GM04503 (cell line): ENCODE measurements at regions not wholly inside any gene's neighbourhood (a gene's known extent, or its start where the extent isn't known, plus 50 kb on each side); places are given as distances from the start of the nearest gene placed in this dataset.

Experiments
- DNase-seq: peaks from one replicate; pipeline ENCODE4 v3.0.0-alpha.2; 2012; ENCODE audit warnings: low read depth

DNA sequence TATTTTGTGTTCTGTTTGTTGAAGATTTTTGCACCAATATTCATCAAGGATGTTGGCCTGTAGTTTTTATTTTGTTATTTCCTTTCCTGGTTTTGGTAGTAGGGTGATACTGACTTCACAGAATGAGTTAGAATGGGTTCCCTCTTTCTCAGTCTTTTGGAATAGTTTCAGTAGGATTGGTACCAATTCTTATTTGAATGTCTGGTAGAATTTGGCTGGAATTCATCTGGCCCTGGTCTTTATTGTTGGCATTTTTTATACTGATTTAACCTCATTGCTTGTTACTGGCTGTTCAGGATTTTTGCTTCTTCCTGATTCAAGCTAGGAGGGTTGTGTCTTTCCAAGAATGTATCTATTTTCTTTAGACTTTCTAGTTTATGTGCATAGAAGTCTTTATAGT is 263.7 kb downstream of the SOX11 start:
- DNase-seq: no peak

DNA sequence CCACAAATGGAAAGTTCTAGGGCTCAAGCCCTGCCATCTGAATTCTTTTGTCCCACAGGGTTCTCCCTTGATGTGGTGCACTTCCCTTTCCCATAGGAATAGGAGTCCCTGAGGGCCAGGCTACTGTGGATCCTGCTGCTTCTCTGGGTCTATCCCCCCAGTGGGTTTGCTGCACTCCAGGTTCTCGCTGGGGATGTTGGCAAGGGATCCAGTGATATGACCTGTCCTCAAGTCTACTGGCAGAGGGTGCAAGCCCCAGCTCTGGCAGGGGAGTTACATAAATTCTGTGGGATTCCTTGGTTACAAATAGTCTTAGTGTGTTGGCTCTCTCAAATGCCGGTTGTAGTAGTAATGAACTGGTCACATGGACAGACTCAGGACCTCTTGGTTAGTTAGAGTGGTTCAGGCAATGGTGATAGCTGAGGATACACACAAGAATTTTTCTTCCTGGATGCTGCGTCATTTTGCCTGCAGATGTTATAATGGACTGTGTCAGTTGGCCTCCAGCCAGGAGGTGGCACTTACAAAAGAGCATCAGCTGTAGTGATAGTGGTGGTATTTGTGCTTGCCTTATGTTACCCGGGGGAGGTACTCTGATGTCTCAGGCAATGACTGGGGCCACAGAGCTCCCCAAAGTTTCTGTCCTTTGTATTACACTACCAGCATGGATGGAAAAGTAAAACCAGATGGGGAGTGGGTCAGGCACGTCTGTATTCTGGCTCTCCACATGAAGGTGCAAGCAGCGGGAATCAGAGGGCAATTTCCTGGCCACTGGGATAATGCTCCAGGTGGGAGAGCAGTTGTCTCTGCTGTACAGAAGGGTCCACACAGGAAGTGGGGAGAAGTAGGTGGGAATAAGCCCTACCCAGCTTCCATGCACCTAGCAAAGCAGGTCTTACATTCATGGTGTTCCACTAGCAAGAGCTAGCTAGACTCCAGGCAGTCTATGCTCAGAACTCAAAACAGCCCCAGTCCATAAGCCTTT is 267.9 kb downstream of the SOX11 start:
- no peak for DNase-seq

DNA sequence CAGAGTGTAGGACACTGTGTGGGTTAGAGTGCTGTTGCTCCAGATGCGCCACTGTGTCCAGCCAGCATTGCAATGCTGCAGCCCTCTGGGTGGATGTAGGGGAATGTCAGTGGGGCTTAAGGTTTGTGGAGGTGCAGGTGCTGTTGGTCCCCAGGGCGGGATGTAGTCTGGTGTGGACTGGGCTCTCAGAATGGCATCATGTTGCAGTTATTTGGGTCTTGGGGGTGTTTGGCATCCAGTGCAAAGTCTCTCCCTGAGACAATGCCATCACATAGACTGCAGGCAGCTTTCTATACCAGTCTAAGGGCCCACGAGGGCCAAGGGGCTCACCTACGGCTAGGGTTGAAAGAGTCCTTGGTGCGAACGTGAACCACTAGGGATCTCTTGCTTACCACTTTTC is 275.3 kb downstream of the SOX11 start:
- DNase-seq: no peak

DNA sequence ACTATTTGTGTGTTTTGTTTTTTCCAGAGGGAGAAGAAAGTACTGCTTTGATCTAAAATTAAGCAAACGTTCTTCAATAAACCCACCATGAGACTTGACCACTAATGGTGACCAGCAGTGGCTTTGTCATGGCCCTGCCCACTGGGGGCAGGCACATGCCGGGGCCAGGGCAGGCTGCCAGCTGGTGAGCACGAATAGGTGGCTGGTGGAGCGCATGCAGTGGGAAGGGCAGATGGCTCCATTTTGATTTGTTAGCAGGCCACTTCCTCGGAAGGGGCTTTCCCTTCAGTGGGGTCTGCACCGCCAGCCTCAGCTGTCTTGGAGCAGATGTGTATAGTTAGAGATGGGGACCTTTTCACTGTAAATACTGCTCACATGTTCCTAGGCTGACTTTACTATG is 277.1 kb downstream of the SOX11 start:
- no peak for DNase-seq

DNA sequence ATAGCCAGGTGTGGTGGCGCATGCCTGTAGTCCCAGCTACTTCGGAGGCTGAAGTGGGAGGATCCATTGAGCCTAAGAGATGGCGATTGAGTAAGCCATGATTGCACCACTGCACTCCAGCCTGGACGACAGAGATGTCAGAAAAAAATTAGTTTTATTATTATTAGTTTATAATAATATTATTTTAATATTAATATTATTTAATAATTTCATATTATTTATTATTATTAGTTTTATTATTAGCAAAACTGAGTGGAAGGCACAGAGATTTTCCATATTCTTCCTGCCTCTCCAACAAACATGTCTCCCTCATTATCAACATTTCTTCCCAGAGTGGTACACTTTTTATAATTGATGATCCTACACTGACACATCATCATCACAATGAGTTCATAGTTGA is 278.2 kb downstream of the SOX11 start:
- no peak for DNase-seq

DNA sequence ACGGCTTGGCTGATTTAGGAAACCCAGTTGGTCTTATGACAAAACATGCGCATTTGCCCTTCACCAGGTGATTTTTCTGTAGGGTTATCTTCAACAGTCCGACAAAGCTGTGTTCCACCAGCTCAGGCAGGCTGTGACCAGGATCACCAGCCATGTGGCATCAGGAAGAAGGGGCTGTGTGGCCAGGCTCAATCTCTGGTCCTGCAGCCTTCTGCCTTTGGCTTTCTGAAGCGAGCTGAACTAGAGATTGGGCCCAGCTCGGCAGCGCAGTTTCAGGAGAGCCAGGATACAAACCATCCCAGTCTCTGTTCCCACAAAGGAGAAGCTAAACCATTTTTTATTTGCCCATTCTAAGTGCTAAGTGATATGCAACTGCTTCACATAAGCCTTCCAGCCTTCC is 282.3 kb downstream of the SOX11 start:
- no peak for DNase-seq

DNA sequence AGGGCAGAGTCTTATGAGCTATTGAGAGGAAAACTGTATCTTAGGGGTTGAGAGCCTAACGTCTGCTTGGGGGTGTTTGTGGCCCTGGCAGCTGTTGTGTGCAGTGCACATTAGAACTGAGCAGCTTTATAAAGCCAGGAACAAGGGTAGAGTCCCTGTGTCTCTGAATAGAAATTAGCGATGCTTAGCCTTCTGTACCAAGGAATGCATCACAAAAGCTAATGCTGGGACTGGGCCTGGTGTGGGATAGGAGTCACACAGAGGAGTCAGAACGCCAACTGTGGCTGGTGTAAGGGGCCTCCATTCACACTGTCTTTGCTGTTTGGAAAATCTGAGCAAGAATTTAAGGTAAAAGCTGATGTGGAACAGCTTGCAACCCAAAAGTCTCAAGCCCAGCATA is 283.2 kb downstream of the SOX11 start:
- DNase-seq: no peak

DNA sequence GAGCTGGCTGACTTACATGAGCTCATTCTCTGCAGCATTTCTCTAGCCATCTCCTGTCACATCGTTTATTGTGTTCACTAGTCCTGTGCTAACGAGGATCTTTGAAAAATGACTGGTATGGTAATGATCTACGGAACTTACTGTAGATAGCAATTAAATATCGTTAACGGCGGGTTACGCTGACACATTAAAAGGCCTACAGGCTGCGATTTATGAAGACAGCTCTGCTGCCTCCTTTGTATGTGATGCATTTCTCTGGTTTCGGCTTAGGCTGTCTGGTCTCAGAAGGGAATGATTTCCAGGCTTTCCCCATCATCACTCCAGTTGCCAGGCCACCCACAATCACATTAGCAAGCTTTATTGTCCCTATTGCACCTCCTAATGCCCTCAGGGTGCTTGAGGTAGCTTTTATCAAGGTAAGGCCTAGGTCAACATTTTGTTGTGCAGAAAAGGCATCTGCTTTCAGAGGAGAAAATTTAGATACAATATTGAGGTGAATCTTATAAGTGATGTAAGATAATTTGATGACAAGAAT is 284.4 kb downstream of the SOX11 start:
- DNase-seq: no peak

DNA sequence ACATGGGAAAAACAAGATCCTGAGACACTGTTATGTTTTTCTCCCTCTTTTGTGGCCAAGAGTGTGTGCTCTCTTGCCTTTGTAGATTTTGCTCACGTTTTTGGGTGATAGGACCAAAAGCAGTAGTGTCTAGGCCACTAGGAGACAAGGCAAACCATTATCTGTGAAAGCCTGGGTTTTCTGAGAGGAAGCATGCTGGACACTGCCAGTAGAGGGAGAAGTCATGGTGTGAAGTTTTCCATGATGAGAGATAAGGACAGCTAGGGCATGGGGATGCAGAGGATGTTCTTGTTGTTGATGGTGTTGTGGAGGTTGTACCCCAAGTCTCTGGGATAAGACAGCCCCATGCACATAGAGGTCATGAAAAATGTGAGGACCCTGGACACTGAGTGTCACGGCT is 285.3 kb downstream of the SOX11 start:
- no peak for DNase-seq

DNA sequence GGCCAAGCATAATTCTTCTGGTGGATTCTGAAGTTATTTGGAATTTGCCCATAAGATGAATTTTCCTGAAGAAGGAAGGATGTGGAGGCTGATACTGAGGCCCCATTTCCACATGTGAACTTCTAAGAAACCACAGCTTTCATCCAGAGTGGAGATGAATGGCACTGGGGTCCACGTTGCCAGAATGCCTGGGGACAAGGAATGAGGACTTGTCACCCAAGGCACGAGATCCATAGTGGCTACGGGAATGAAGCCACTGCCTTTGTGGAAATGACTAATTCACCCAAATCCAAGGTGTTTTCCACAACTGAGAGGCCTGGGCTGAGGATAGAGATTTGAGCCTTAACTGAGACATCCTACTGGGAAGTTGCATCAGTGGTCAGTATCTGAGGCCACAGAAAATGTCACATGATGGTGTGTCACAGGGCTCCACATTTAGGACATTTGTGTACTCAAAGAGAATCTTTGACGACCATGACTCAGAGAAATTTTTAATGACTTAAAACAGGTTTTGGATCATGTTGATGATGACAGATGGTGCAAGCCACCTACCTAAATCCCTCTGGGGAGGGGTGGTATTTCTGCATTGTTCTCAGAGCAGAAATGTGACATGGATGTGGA is 286.1 kb downstream of the SOX11 start:
- no peak for DNase-seq

DNA sequence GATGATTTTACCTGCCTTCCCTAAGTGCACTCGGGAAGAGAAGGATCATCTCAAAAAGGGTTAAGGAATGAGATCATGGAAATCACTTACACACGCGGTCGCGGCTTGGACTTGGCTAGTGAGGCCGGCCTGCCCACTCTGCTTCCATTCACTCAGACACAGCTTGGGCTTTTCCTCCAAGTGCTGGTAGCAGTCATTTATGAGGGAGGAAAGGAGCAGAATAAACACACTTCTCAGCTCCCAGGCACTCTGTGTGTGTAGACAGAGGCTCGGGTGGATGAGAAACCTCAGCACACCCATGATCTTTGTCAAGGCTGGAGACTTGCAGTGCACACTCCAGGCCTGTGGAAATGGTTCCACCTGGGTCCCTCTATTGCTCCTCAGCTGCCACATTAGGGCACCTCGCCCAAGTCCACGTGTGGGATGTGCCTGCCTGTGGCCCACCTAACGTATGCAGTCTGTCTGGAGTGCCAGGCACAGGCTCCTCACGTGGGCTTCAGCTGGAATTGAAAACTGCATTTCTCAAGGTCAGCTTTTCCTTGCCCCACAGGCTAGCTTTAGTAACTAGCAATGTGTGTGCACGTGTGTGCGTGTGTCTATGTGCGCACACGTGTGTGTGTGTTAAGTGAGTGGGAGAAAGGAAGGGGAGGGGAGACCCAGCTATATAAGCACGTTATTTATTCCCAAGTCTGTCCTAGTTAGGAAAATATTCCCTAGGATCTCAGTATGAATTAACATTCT is 288.4 kb downstream of the SOX11 start:
- no peak for DNase-seq

DNA sequence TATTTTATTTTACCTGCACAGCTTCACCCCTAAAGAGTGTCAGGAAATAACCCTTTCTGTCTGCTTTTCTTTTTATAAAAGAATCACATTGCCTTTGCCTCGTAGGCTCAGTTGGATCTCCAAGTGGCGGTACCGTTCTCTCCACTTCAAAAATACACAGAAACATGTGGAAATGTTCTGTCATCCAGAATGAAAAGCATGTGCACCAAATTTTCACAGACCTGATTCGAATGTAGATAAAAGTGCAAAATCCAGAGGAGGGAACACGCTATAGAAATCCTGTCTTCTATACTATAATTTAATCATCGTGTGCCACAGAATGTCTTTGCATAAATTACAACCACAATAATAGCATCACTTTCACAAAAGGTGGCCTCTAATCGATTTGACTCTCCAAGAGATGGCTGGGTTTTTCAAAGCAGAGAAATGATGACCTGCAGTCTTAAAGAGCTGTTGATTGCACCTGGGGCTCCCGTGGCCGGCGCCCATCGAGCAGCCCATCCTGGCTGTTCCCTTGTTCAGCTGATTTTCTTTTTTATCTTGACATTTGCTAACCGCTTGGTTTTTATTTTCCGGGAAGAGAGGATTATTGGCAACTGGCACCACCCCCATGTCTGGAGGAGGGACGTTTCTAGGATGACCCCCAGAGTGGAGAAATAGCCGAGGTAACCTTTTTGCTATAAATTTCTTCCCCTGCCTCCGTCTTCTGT is 290.2 kb downstream of the SOX11 start:
- DNase-seq: no peak

DNA sequence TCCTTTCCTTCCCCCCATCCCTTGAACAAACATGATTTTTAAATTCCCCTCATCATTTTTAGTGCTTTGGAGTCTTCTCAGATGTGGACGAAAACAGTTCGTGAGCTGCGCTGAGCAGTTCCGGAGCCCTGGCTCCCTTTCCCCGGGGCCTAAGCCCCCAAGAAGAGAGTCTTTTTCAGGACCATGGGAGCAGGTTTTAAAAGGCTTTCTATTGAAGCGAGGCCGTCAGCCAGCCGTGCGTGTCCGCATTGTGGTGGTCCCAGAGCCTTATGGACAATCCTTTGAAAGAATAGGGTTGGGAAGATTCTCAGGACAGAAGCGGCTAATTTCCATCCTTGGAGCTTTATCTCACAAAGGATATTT is 290.7 kb downstream of the SOX11 start:
- no peak for DNase-seq

DNA sequence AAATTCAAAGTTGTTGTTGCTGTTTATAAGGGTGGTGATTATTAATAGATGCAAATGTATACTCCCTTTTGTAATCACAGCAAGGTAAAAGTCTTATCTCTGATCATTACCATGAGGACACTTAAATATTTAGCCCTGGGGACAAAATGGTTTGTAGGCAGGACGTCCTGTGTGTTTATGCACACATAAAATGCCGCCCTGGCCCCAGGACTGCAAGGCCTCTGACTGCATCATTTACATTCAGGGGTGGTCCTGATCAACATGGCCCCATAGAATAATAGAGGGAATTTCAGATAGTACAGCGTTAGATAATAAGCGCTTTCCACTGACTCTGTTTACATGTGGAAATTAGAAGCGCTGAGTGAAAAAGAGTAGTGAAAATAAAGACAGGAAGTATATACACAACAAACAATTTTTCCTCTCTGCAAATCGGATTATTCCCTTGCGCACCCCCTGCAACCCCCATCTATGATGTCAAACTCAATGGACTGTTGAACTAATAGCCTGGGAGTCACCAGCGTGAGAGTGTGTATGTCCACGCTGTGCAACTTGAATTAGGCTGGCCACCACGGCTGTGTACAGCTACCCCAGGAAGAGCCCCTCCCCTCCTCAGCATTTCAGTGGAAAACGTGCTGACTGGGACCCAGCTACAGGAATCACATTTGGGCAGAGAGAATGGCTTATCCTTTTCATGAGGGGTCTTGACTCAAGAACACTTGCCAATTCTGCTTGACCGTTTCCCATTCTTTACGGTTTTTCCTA is 291.5 kb downstream of the SOX11 start:
- DNase-seq: no peak

DNA sequence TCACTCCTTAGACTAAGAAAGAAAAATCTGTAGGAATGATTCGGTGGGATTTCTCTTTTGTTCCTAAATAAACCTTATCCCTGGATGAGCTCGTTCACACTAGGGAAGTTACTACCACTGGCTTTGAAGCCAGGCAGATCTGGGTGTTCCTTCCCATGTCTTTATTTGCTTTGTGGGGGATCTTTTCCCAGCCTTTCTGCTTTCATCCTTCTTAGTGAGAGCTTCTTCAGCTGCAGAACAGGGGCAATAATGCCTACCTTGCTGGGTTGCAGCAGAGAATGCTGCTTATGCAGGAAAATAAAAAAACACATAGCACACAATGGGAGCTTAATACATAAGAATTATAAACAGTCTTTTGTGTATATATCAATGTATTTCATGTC is 292.1 kb downstream of the SOX11 start:
- no peak for DNase-seq

DNA sequence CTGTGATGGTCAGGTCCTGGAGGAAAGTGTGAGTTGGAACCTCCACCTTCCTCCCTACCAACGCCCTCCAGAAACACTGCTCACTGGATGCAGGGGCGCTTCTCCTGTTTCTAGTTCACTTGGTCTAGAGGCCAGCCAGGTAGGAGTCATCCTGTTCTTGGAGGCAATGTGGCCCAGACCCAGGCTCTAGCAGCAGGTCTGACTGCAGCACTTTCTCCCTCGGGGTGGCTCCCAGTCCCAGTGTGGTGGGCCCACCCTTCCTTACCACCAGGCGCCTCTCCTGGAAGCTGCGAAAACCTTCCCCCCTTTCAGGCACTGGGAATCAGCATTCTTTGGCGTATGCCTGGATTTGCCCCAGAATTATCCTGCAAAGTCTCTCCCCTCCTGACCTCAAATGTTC is 292.8 kb downstream of the SOX11 start:
- DNase-seq: no peak

DNA sequence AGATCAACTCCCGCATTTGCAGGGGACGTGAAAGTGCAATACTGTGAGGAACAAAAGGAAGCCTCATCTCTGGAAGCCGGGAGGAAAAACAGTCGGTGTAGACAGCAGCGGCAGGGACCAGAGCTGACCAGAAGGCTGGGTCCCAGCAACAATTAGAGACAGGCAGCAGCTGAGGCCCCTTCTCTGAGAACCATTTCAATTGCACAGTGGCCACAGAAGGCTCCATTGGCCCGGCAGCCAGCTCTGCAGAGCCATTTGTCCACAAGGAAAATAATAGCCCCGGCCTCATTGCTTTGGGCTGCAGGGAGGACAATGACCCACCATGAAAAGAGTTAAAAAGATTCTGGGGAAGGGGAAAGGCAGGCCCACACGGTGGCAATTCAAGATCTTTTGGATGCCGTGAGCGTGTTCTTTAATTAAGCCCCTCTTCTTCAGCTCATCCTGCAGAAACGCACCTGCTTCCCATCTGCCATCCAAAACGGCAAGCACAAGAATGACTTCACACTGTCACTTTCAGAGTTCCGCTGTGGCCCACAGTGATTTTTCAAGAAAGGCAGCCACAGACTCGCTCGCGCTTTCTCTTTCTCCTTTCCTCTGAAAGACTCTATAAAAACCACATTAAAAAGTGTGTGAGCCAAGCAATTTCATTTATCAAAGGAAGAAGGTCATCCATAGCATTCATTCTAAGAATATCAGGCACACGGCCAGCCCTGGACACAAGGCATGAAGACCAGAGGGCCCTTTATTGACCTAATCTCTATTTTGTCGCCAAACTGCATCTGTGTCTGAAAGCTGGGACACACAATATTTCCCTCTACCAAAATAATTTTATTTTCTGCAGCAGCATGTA is 293.6 kb downstream of the SOX11 start:
- no peak for DNase-seq

DNA sequence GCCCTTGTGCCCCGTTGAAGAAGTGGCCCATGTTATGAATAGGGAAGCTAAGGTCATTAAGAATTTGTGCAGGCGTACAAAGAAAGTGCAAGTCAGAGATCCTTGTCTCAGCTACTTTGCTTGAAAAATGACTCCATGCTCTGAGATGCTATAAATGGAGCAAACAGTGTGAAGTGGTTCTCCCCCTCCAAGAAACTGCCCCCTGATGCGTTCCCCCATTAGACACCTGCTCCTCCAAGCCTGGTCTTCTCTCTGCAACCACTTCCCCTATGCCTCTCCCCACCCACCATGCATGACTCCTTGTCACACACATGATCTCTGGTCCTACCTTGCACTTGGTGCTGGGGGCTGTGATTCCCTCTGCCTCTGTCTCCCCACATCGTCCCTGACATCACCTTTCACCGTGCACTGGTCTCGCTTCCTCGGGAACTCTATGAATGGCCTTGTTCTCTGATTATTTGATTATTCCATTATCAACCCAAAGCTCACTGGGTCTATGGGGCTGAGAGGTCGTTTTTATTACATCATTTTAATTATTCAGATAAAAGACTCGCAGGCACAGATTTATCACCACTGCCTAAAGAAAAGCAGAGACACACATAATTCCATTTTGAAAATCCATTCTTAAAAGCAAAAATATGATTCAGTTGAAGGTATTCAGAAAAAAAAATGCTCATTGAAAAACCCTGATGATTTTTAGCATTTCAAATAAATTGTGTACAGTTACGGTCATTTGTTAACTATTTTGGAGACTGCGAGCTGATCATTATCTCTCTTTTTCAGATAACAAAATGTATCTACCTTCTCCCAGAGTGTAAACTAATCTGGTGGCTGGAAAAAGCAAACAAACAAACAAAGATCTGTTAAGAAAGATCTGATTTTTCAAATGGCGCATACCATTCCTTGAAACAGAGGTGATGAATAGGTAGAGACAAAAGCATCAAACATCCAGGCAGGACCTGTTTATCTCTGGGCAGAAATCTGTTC is 294.9 kb downstream of the SOX11 start:
- DNase-seq: no peak

DNA sequence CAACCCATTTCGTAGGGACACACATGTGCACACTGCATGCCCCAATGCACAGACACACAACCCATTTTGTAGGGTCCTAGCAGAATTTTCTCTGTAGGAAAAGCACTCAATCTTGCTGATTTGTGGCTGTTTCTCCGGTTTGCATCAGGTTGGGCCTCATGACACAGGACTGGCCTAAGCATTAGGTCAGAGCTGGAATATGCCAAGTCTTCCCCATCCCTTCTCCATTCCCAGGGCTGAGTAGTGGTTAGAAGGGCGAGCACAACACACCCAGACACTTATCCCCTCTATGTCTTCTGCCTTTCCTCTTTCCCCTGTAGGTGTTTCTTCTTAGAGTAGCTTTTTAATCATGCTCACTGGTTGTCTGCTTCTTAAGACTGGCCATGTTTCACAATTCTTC is 295.9 kb downstream of the SOX11 start:
- no peak for DNase-seq
